Left renal pelvis (tissue), 4 donors: ENCODE measurements at regions not wholly inside any gene's neighbourhood (a gene's known extent, or its start where the extent isn't known, plus 50 kb on each side); places are given as distances from the start of the nearest gene placed in this dataset.
"Not testable (repeated sequence)": the region's sequence is repeated elsewhere in the genome, so short reads cannot be mapped to it uniquely, and the experiment has no call there.

ENCODE experiments used
- DNase-seq, 4 donors: peaks; one replicate each; pipeline ENCODE4 v3.0.0-alpha.2; 2013; ENCODE audit warnings: low read depth in 4 of 4, low spot score in 3 of 4

DNA sequence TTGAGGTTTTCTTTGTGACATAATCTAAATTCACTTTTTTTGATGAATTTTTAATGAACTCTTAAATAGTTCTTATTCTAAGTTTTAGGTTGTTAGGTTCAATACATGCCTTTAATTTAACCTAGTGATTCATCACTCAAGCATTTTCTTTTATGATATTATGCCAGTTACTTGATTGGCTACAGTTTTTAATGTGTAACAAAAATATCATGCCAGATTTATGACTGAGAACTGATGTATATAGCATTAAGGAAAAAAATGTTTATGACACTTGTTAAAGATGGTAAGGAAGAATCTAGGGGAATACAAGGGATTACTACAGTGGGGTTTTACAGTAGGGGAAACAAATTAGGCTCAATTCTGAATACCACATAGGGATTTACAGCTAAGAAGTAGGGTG lies 103.1 kb downstream of the VGLL3 start:
- no peak for DNase-seq

DNA sequence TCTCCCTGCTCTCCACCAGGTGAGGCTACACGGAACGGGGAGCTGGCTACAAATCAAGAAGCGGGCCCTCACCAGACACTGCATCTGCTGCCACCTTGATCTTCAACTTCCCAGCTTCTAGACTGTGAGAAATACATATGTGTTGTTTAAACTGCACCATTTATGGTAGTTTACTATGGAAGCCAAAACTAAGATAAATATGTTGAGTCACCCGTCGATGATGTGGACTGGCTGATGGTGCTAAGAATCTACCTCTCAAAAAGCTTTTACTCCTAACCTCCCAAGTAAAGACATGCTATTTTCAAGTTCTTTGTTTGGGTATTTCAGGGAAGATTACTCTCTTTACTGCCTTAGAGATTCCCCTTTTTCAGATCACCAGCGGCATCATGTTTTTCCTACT lies 110.9 kb downstream of the VGLL3 start:
- no peak for DNase-seq

DNA sequence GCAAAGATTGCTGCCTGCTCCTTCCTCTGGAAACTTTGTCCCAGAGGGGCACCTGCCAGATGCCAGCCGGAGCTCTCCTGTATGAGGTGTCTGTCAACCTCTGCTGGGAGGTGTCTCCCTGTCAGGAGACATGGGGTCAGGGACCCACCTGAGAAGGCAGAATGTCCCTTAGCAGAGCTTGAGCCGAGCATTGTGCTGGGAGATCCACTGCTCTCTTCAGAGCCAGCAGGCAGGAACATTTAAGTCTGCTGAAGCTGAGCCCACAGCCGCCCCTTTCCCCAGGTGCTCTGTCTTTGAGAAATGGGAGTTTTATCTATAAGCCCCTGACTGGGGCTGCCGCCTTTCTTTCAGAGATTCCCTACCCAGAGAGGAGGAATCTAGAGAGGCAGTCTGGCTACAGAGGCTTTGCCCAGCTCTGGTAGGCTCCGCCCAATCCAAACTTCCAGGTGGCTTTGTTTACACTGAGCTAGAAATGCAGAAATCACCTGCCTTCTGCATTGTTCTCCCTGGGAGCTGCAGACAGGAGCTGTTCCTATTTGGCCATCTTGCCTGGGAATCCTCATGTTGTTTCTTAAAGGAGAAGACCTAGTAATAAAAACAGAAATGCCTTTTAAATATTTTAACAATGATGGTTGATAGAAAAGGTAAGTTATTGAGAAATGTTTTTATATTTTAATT lies 114.3 kb downstream of the VGLL3 start:
- not testable (repeated sequence) for DNase-seq

DNA sequence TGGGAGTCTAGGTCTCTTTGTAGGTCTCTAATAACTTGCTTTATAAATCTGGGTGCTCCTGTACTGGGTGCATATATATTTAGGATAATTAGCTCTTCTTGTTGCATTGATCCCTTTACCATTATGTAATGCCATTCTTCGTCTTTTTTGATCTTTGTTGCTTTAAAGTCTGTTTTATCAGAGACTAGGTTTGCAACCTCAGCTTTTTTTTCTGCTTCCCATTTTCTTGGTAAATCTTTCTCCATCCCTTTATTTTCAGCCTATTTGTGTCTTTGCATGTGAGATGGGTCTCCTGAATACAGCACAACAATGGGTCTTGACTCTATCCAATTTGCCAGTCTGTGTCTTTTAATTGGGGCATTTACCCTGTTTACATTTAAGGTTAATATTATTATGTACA lies 116.2 kb downstream of the VGLL3 start:
- not testable (repeated sequence) for DNase-seq

DNA sequence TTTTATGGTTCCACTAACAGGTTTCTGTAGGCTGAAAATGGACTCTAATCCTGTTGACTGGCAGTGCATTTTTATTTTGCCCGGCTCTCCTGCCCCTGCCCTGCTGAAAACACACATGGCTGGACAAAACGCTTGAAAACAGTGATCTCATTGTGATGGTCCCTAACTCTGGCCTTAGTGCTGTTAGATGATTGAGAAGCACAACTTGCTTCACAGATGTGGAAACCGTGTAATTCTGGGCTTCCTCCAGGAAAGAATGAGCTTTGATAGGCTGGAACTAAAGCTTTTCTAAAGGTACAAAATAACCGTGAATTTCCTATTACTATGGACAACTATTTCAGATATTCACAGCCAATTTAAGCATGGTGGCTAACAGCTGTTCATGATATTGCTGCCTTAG lies 121.4 kb downstream of the VGLL3 start:
- DNase-seq = no peak

DNA sequence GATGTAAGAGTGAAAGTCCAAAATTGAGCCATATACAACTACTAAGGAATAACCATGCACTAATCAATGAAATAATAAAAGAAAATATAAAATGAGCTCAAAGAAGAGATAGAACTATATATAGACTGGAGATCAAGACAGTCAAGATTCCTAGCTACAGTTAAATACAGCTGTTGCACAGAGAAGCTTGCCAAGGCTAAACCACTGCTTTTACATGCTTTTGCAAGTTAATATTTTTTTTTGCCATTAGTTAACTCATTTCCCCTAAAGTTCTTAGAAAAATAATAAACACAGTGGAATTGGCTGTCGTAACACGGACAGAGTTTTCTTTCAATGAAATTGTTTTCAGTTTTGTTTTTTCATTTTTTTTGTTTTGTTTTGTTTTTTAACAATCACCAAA lies 123.0 kb downstream of the VGLL3 start:
- no peak for DNase-seq

DNA sequence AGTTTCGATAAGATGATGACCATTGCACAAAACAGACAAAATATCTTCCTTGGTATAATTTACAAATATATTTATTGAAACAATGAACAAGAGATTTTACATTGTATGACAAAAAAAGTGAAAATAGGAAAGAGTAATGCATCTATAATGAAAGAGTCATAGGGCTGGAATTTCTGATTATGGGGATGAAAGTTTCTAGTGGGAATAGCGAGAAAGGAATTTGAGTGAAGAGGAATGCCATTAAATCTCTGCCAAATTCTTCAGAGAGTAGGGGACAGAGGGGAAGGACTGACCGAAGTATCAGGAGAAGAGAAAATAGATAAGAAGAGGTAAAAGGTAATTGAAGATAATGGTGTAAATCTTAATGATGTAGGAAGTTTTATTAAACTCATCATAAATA lies 125.4 kb downstream of the VGLL3 start:
- DNase-seq = no peak

DNA sequence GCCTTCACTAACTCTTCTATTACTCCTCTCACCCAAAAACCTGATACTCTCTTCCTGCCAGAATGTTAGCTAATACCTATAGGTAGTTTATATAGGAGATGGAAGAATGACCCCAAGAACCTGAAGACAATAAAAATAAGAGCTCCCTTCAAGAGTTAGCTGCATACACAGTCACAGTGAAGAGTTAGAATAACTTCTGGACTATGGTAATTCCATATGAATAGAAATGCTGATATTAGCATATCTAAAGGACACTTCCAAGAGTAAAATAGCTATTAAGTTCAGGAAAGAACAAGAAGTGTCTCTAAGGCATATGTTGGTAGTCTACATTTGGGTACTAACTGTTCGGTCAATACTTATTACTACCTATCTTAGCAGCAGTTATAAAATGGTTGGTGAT lies 134.2 kb downstream of the VGLL3 start:
- DNase-seq = no peak

DNA sequence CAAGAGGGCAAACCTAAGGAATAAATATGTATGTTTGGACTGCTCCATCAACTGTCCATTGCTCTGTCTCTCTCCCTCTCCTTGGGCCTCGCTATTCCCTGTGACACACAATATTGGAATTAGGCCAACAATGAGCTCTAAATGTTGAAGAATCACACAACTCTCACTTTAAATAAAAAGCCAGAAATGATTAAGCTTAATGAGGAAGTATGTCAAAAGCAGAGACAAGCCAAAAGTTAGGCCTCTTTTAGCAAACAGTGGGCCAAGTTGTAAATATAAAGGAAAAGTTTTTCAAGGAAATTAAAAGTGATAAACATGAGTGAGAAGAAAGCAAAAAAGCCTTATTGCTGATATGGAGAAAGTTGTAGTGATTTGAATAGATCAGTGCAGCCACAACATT lies 141.0 kb downstream of the VGLL3 start:
- DNase-seq = no peak

DNA sequence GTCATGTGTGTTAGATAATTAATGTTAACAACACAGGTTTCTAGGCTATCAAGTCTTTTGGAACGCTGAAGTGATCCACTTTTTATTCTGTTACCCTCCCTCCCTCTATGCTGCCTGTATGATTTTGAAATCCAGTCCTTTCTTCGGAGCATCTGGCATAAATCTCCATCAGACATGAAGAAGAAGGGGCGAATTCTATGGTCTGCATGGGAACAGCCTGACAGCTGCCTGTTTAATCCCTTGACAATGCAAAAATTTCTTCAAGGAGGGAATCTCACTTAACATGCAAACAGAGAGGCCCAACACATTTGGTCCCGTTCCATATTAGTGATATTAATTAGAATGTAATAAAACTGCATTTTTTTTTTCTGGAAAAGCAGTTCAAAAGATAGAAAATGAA lies 145.2 kb downstream of the VGLL3 start:
- DNase-seq = no peak

DNA sequence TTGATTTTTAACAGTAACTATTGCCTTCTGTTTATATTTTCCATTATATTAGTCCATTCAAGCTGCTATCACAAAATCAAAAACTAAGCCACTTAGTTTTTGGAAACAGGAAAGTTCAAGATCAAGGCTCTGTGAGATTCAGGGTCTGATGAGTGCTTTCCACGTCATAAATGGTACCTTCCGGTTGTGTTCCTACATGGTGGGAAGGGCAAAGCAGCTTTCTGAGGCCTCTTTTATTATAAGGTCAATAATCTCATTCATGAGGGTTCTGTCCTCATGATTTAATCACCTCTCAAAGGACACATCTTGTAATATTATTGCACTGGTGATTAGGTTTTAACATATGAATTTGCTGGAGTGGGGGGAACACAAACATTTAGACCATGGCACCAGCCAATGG lies 152.0 kb downstream of the VGLL3 start:
- DNase-seq = no peak

DNA sequence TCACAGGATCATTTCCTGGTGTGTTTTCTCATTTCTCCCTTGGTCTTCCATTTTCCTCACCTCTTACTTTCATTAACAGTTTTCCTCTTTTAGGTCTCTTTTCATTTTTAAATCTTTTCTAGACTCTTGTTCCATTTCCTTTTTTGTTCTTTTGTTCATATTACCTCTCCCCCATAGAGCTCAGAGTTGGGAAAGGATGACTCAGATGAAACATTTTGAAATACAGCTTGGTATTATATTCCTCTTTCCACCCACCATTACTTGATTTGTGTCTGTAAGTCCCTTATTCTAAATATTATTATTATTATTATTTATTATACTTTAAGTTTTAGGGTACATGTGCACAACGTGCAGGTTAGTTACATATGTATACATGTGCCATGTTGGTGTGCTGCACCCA lies 153.1 kb downstream of the VGLL3 start:
- no peak for DNase-seq

DNA sequence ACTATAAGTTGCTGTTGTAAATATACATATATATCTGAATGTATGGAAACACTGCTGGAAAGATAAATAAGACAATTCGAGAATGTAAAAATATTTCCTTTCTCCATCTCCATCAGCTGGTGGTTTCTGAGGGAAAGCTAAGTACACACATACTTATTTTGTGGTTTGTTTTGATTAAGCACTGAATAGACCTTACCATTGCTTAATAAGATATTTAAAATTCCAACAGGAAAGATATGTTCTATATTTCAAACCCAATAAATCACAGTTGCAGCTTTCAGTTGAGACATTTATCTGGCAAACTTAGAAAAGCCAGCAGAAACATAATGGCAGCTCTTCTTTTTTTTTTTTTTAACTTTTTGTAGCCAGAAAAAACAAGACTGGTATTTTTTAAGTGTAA lies 160.4 kb downstream of the VGLL3 start:
- no peak for DNase-seq

DNA sequence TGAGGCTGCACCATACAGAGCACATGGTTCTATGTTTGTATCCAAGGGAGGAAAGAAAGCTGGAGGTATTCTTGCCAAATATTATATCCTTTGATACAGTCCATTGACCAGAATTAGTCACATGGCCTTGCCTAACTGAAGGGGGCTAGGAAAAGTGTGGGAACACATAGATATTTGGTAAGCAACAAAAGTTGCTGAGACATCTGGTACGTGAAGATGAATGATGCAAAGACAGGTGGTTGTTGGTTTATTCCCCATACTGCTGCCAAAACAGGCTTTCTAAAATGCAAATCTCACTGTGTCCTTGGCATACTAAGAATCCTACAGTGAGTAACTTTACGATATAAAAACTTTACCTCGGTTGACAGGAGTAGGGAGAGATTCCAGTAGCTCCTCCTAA lies 162.2 kb downstream of the VGLL3 start:
- DNase-seq = no peak

DNA sequence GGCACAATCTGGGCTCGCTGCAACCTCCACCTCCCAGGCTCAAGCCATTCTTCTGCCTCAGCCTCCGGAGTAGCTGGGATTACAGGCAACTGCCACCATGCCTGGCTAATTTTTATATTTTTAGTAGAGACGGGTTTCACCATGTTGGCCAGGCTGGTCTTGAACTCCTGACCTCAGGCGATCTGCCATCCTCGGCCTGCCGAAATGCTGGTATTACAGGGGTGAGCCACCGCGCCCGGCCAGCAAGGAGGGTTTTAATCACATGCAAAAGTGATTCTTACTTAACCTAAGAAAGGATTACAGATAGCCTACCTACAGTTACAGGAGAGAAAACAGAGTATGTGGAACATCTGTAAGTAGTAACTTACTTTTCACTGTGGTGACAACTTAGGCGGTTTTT lies 163.4 kb downstream of the VGLL3 start:
- DNase-seq = not testable (repeated sequence)

DNA sequence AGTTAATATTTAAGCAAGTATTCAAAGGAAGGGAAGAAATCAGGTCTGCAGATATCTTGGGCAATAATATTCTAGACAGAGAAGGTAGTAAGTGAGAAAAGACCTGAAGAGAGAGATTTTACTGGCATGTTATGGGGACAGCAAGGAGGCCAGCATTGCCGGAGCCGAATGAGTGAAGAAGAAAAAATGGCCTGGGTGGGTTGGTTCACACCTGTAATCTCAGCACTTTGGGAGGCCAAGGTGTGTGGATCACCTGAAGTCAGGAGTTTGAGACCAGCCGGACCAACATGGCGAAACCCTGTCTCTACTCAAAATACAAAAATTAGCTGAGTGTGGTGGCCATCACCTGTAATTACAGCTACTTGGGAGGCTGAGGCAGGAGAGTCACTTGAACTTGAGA lies 164.7 kb downstream of the VGLL3 start:
- no peak for DNase-seq

DNA sequence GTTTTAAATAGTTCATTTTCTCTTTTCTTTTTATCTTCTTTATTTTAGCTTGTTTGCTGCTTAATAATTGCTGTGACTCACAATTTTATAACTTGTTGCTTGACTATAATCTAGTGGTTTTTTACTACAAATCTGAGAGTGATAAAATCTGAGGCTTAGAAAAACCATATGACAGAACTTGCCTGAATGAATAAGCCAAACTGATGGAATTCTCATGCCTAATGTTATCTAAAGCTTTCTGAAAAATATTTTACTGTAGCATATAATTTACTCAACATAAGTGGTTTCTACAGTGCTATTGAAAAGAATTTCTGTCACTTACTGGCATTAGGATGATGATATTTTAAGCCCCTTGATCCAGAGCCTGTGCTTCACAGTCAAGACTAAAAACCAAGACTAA lies 175.1 kb downstream of the VGLL3 start:
- DNase-seq = no peak

DNA sequence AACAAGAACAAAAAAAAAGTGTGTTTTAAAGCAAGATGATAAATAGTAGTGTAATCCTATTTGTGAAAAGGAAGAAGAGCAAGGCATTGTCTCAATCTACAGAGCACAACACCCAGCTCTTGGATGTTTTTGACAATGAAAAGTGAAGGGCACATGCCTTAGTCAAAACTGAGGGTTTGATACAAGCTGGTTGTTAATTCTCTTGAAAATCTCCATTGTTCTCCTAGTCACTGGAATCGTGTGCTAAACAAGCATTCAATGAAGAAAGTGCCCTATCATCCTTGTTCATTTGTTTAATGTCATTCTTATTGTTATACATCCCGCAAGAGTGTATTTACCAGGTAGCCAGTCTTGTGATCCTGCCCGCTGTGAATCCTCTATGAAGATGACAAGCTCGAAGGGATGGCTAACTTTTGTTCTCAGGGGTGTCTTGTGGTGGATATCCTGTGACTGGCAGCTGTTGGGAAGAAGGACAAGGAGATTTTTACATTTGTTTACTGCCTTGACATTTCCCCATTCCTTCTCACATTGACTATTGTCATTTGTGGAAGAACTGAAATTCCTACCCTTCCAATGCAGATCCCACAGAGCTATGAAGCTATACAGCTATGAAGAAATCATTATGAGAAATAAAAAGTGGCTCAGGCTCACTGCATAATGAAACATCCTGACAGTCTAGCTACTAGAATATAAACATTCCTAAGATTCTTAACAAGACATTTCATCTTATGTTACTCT lies 175.9 kb downstream of the VGLL3 start:
- no peak for DNase-seq

DNA sequence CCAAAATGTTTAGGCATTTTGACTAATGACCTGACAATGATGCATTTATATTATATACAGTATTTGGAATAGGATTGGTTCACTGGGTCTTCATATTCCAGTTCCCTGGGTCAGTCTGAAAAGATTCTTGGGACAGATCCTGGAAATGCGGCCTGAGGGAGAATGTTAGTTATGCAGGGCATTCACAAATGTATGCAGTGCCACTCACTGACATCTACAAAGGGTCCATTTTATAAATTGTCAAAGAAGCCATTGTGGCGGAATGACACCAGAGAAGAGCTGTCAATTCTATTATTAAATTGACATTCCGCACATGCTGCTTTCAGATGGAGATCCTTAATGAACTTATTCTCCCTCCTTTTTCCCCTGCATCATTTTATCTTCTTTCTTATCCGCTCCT lies 176.6 kb downstream of the VGLL3 start:
- DNase-seq = no peak

DNA sequence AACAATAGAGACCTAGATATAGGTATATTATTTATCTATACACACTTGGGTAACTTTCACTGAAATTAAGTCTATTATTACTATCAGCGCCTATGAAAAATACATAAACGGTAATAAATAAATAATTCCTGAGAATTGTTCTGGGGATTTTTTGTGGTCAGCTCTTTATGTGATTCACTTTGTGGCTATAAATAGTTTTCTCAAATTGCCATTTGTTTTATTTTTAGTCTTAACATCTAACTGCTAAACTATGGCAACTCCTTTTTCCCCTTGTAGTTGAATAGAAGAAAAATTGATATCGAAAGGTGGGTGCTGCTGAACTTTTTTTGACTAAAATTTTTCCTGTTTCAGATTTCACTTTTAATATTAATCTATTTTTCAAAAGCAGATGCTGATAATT lies 189.0 kb downstream of the VGLL3 start:
- no peak for DNase-seq

DNA sequence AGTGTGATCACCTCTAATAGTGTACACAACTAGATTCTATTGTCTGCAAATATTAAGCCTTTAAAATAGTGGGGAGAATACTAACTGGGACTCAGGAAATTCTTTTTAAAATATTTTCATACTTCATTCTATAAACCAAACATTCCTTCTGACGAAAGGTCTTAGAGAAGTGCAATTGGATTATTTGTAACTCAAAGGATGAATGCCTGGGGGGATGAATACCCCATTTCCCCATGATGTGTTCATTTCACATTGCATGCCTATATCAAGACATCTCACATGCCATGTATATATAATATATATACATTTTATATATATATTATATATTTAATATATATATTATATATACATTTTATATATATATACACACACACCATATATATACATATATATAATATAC lies 189.9 kb downstream of the VGLL3 start:
- DNase-seq = no peak

DNA sequence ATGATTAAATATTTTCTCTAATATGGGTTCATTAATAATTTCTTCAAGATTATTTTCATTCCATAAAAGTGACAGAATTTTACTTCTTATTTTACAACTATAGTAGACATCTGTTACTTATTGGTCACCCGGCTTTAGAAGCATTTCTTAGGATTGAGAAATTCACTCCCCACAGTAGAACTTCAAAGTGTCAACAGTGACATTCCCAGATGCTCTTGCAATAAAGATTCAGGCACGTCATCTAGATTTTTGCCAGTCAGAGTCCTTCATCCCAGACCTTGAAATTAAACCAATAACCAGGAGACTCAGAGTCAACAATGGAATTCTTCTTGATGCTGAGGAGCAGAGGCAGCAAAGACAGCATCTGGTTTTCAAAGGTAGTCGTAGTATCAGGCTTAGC lies 190.8 kb downstream of the VGLL3 start:
- DNase-seq = no peak

DNA sequence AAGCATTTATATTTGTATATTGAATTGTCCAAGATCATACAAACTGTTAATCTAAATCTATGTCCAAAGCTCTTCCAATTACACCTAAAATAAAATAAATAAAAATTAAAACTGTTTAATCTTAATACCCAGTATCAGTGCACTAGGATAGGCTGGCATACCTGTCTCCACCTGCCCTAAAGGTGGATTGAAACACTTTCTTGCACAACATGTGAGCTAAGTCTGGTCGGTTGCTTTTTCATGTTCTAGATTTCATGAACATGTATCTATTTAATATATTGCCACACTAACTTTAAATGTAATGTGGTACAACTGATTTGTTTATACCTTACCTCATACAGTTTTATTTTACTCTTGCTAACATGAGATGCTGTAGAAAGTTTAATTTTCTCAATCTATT lies 193.0 kb downstream of the VGLL3 start:
- DNase-seq = no peak
